BE2C (cell line): ENCODE measurements at regions not wholly inside any gene's neighbourhood (a gene's known extent, or its start where the extent isn't known, plus 50 kb on each side); places are given as distances from the start of the nearest gene placed in this dataset.

Experiments
- DNase-seq: peaks from one replicate; pipeline ENCODE4 v3.0.0-alpha.2; 2020
- H3K27me3 ChIP-seq: fragments of 250-450 bp; sonication (Bioruptor Pico); 2 replicates; pipeline ENCODE4 v1.5.1; 2020; ENCODE audit warnings: mild to moderate bottlenecking
- H3K36me3 ChIP-seq: fragments of 250-450 bp; sonication (Bioruptor Pico); 2 replicates; pipeline ENCODE4 v1.5.1; 2020; ENCODE audit warnings: mild to moderate bottlenecking
- H3K4me1 ChIP-seq: fragments of 250-450 bp; sonication (Bioruptor Pico); 2 replicates; pipeline ENCODE4 v1.5.1; 2020
- H3K4me3 ChIP-seq: 2 replicates; pipeline ENCODE4 v1.5.1; 2011; ENCODE audit warnings: low read depth, low read length
- H3K9me3 ChIP-seq: fragments of 250-450 bp; sonication (Bioruptor Pico); 2 replicates; pipeline ENCODE4 v1.5.1; 2020
- CTCF ChIP-seq: IDR thresholded peaks from 2 replicates; pipeline ENCODE4 v1.5.1; 2012; ENCODE audit warnings: mild to moderate bottlenecking, low read depth, low read length

GRCh38 chr5:3226196-3226920, 369.3 kb upstream of the IRX1 start:
- Histone ChIP-seq H3K4me1 (no peaks in the 10 kb centered on the region), H3K36me3 (no peaks in the 10 kb centered on the region), H3K27me3 (no peaks in the 10 kb centered on the region), H3K4me3 (no peak overlapping the region), H3K9me3 (no peaks in the 10 kb centered on the region; the same call in 1 of the 2 replicates)
- no peak for DNase-seq
- no peak for TF ChIP-seq CTCF

- no peaks in the 10 kb centered on the region; the same call in 1 of the 2 replicates for H3K9me3 ChIP-seq
- no peaks in the 10 kb centered on the region for H3K36me3 ChIP-seq
- H3K27me3 ChIP-seq = no peaks in the 10 kb centered on the region
- TF ChIP-seq CTCF = no peak
- H3K4me1 ChIP-seq = no peaks in the 10 kb centered on the region
- DNase-seq = no peak
- no peak overlapping the region for H3K4me3 ChIP-seq
Observed at GRCh38 chr5:3225201-3225960, 370.3 kb upstream of the IRX1 start.

GRCh38 chr5:3222924-3223323, 372.7 kb upstream of the IRX1 start:
- H3K36me3 ChIP-seq = no peaks in the 10 kb centered on the region
- TF ChIP-seq CTCF = no peak
- DNase-seq = no peak
- no peaks in the 10 kb centered on the region for H3K27me3 ChIP-seq
- no peaks in the 10 kb centered on the region for H3K4me1 ChIP-seq
- no peaks in the 10 kb centered on the region; the same call in 1 of the 2 replicates for H3K9me3 ChIP-seq
- no peak overlapping the region for H3K4me3 ChIP-seq

GRCh38 chr5:3221432-3221831, 374.2 kb upstream of the IRX1 start:
- no peak for TF ChIP-seq CTCF

GRCh38 chr5:3220638-3221288, 374.9 kb upstream of the IRX1 start:
- no peak for TF ChIP-seq CTCF
- no peaks in the 10 kb centered on the region for H3K27me3 ChIP-seq
- H3K36me3 ChIP-seq = no peaks in the 10 kb centered on the region
- H3K9me3 ChIP-seq = no peaks in the 10 kb centered on the region; the same call in 1 of the 2 replicates
- H3K4me1 ChIP-seq = no peaks in the 10 kb centered on the region
- no peak overlapping the region for H3K4me3 ChIP-seq
- DNase-seq = no peak

More at GRCh38 chr5:3221432-3221831, 374.2 kb upstream of the IRX1 start:
- Histone ChIP-seq H3K36me3 (no peaks in the 10 kb centered on the region), H3K4me1 (no peaks in the 10 kb centered on the region), H3K9me3 (no peaks in the 10 kb centered on the region; the same call in 1 of the 2 replicates), H3K4me3 (no peak overlapping the region), H3K27me3 (no peaks in the 10 kb centered on the region)
- no peak for DNase-seq
